Ovary (tissue), 3 donors: ENCODE measurements at regions not wholly inside any gene's neighbourhood (a gene's known extent, or its start where the extent isn't known, plus 50 kb on each side); places are given as distances from the start of the nearest gene placed in this dataset.

ENCODE experiments used
- CTCF ChIP-seq, 3 donors: fragments of 450-650 bp in 2 of 3; fragments of 200-600 bp in 1 of 3; IDR thresholded peaks; one replicate each; pipeline versions ENCODE4 v1.5.1 to v1.8.0; 2016 to 2022; ENCODE audit warnings: antibody characterized with exemption in 3 of 3, mild to moderate bottlenecking in 1 of 3
- POLR2A ChIP-seq: fragments of 450-650 bp; IDR thresholded peaks from one replicate; pipeline ENCODE4 v1.6.1; 2017; ENCODE audit warnings: antibody characterized with exemption, mild to moderate bottlenecking, moderate library complexity
- donor health status: DM: no; HTN: no; CAD: no.

DNA sequence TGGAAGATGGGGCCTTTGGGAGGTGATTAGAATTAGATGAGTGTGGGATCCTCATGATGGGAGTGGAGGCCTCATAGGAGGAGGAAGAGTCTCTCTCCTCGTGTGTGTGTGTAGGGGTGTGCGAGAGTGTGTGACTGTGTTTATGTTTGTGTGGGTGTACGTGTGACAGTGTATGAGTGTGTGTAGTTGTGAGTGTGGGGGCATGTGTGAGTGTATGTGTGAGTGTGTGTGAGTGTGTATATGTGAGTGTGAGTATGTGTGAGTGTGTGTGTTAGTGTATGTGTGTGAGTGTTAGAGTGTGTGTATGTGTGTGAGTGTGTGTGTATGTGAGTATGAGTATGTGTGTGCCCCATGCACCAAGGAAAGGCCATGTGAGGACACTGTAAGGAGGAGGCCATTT, 68.2 kb upstream of the SMIM15 start:
- TF ChIP-seq CTCF (IDR thresholded peaks at IDR 0.05), result no peak
- no peak for TF ChIP-seq POLR2A
